Head of caudate nucleus (tissue), 42 donors: ENCODE measurements at regions not wholly inside any gene's neighbourhood (a gene's known extent, or its start where the extent isn't known, plus 50 kb on each side); places are given as distances from the start of the nearest gene placed in this dataset.
A peak's percentile ranks its signal among the peaks of the same experiment; 100 is the strongest.
"Not testable (repeated sequence)": the region's sequence is repeated elsewhere in the genome, so short reads cannot be mapped to it uniquely, and the experiment has no call there.

ENCODE experiments used
- DNase-seq, 42 donors: peaks; one replicate each; pipeline versions ENCODE4 v3.0.0 to v3.0.0-alpha.2; 2020 to 2021; ENCODE audit warnings: mixed read lengths in 7 of 42
- intact Hi-C: fragments of 100-400 bp; cut with DNase I; formaldehyde crosslinking; loops from one replicate; pipeline ENCODE4 v1.15.0; 2022

GRCh38 chr11:130979386-130979972 is 63.2 kb upstream of the SNX19 start:
- intact Hi-C loops: no loop called here
- no peak for DNase-seq

GRCh38 chr11:130980071-130980862 is 64.0 kb upstream of the SNX19 start:
- intact Hi-C loops: no loop called here

GRCh38 chr11:130984241-130984640 is 68.0 kb upstream of the SNX19 start:
- DNase-seq, intact Hi-C loops: not testable (repeated sequence)

More at GRCh38 chr11:130980071-130980862, 64.0 kb upstream of the SNX19 start:
- DNase-seq: no peak

- intact Hi-C loops: no loop called here
- no peak for DNase-seq
These were observed 76.5 kb upstream of the SNX19 start for GRCh38 chr11:130992788-130993187.

- intact Hi-C loops: no loop called here
- no peak for DNase-seq
These were observed 77.8 kb upstream of the SNX19 start for GRCh38 chr11:130994043-130994442.

GRCh38 chr11:130995266-130995665 is 79.0 kb upstream of the SNX19 start:
- peak in 10 of 42 donors; percentile 4 to 17 (median 10) for DNase-seq
- intact Hi-C loops: no loop called here

- intact Hi-C loops: no loop called here
- no peak for DNase-seq
These were observed 81.0 kb upstream of the SNX19 start for GRCh38 chr11:130997278-130997677.

GRCh38 chr11:130999086-130999485 is 82.8 kb upstream of the SNX19 start:
- intact Hi-C loops: no loop called here
- DNase-seq: no peak

GRCh38 chr11:130999992-131000770 is 83.9 kb upstream of the SNX19 start:
- intact Hi-C loops: no loop called here
- no peak for DNase-seq

- intact Hi-C loops: no loop called here
- no peak for DNase-seq
These were observed 85.9 kb upstream of the SNX19 start for GRCh38 chr11:131002145-131002544.

GRCh38 chr11:131005829-131006228 is 89.5 kb upstream of the SNX19 start:
- intact Hi-C loops: no loop called here
- DNase-seq: no peak

- intact Hi-C loops: no loop called here
- peak in 16 of 42 donors; percentile 5 to 62 (median 28) for DNase-seq
These were observed 108.7 kb upstream of the SNX19 start for GRCh38 chr11:131025020-131025419.

- peak in 17 of 42 donors; percentile 5 to 50 (median 19) for DNase-seq
- intact Hi-C loops: no loop called here
These were observed 109.3 kb upstream of the SNX19 start for GRCh38 chr11:131025421-131026125.

GRCh38 chr11:131027491-131027890 is 111.2 kb upstream of the SNX19 start:
- intact Hi-C loops: no loop called here
- DNase-seq: no peak

- intact Hi-C loops: no loop called here
- no peak for DNase-seq
These were observed 116.9 kb upstream of the SNX19 start for GRCh38 chr11:131033151-131033651.

GRCh38 chr11:131036514-131036913 is 120.2 kb upstream of the SNX19 start:
- intact Hi-C loops: no loop called here
- DNase-seq: no peak

- intact Hi-C loops: no loop called here
- DNase-seq: no peak
These were observed 121.6 kb upstream of the SNX19 start for GRCh38 chr11:131037873-131038272.

GRCh38 chr11:131038597-131038996 is 122.3 kb upstream of the SNX19 start:
- intact Hi-C loops: no loop called here

GRCh38 chr11:131041331-131042040 is 125.2 kb upstream of the SNX19 start:
- intact Hi-C loops: no loop called here
- DNase-seq: no peak

More at GRCh38 chr11:131038597-131038996, 122.3 kb upstream of the SNX19 start:
- DNase-seq: peak in 1 of 42 donors; percentile 4
